ENCODE measurements at regions not wholly inside any gene's neighbourhood (a gene's known extent, or its start where the extent isn't known, plus 50 kb on each side); places are given as distances from the start of the nearest gene placed in this dataset.

GRCh38 chr2:220574038-220574437 lies 946.6 kb downstream of the SLC4A3 start (continued):
- TF ChIP-seq, protein P1, sequence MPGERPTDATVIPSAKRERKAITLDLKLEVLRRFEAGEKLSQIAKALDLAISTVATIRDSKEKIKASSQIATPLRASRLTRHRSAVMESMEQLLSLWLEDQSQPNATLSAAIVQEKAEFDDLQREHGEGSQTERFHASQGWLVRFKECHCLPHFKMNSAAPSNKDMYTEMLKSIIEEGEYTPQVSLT (CRISPR knock-in tag; IDR thresholded peaks at IDR 0.05; ENCODE audit: borderline replicate concordance, low read depth) = no peak
- TF ChIP-seq ZFP90 (CRISPR knock-in tag; IDR thresholded peaks at IDR 0.05; ENCODE audit: borderline replicate concordance) (no peak), ZNF512B (CRISPR knock-in tag; IDR thresholded peaks at IDR 0.05; ENCODE audit: borderline replicate concordance) (no peak)

GRCh38 chr2:220575963-220576362 lies 948.5 kb downstream of the SLC4A3 start:
- Histone ChIP-seq H3K4me1 (ENCODE audit: insufficient read depth, low read length) (no peaks in the 10 kb centered on the region), H3K4me2 (ENCODE audit: low read depth, low read length) (no peak overlapping the region), H3K27ac (ENCODE audit: extremely low read length, insufficient read depth, low read length) (no peak overlapping the region), H2AFZ (ENCODE audit: low read length) (no peak overlapping the region), H3K79me2 (ENCODE audit: insufficient read depth, low read length) (no peaks in the 10 kb centered on the region), H3K9me3 (ENCODE audit: low read length) (peaks cover 47% of the 10 kb centered on the region), H3K27me3 (ENCODE audit: control insufficient read depth in 1 of 2, insufficient read depth in 2 of 2, low read length in 2 of 2) (no peaks in the 10 kb centered on the region), H4K20me1 (ENCODE audit: insufficient read depth, low read length) (no peaks in the 10 kb centered on the region), H3K4me3 (replicated peaks in 1 of 3; ENCODE audit: insufficient read depth in 1 of 3, low read depth in 2 of 3, low read length in 3 of 3) (no peak overlapping the region), H3K36me3 (replicated peaks in 1 of 2; ENCODE audit: control insufficient read depth in 1 of 2, insufficient read depth in 2 of 2, low read length in 2 of 2) (no peaks in the 10 kb centered on the region), H3K9ac (ENCODE audit: insufficient read depth, low read depth, low read length) (no peak overlapping the region)
- no peak for FAIRE-seq
- no peak for DNase-seq (ENCODE audit: low spot score)
- 0% methylated on average over 1 of the region's 1 CpG for WGBS (ENCODE audit: low lambda C conversion rate)
- intact Hi-C loops (cut with micrococcal nuclease; ENCODE audit: unreplicated experiment) = no loop called here
- CTCF ChIA-PET (ENCODE audit: low intra/inter-chr PET ratio, low total read pairs) = no interaction called here
- POLR2A ChIA-PET = no interaction called here
- BruUV-seq (replicated peaks) = no TSS peak
- in situ Hi-C loops (cut with HindIII; ENCODE audit: extremely low pct_ligation_motif_present, low pct_unique_long_range_greater_than_20kb) = no loop called here
- ATAC-seq = no peak
- TF ChIP-seq ZNF326 (CRISPR knock-in tag; IDR thresholded peaks at IDR 0.05; ENCODE audit: borderline replicate concordance) = no peak
- TF ChIP-seq NFIC (IDR thresholded peaks at IDR 0.05; ENCODE audit: low read length) = no peak
- TF ChIP-seq ZUFSP (CRISPR knock-in tag; IDR thresholded peaks at IDR 0.05; ENCODE audit: borderline replicate concordance) = no peak
- TF ChIP-seq JDP2 (CRISPR knock-in tag; IDR thresholded peaks at IDR 0.05; ENCODE audit: borderline replicate concordance) = no peak
- TF ChIP-seq, protein P2, sequence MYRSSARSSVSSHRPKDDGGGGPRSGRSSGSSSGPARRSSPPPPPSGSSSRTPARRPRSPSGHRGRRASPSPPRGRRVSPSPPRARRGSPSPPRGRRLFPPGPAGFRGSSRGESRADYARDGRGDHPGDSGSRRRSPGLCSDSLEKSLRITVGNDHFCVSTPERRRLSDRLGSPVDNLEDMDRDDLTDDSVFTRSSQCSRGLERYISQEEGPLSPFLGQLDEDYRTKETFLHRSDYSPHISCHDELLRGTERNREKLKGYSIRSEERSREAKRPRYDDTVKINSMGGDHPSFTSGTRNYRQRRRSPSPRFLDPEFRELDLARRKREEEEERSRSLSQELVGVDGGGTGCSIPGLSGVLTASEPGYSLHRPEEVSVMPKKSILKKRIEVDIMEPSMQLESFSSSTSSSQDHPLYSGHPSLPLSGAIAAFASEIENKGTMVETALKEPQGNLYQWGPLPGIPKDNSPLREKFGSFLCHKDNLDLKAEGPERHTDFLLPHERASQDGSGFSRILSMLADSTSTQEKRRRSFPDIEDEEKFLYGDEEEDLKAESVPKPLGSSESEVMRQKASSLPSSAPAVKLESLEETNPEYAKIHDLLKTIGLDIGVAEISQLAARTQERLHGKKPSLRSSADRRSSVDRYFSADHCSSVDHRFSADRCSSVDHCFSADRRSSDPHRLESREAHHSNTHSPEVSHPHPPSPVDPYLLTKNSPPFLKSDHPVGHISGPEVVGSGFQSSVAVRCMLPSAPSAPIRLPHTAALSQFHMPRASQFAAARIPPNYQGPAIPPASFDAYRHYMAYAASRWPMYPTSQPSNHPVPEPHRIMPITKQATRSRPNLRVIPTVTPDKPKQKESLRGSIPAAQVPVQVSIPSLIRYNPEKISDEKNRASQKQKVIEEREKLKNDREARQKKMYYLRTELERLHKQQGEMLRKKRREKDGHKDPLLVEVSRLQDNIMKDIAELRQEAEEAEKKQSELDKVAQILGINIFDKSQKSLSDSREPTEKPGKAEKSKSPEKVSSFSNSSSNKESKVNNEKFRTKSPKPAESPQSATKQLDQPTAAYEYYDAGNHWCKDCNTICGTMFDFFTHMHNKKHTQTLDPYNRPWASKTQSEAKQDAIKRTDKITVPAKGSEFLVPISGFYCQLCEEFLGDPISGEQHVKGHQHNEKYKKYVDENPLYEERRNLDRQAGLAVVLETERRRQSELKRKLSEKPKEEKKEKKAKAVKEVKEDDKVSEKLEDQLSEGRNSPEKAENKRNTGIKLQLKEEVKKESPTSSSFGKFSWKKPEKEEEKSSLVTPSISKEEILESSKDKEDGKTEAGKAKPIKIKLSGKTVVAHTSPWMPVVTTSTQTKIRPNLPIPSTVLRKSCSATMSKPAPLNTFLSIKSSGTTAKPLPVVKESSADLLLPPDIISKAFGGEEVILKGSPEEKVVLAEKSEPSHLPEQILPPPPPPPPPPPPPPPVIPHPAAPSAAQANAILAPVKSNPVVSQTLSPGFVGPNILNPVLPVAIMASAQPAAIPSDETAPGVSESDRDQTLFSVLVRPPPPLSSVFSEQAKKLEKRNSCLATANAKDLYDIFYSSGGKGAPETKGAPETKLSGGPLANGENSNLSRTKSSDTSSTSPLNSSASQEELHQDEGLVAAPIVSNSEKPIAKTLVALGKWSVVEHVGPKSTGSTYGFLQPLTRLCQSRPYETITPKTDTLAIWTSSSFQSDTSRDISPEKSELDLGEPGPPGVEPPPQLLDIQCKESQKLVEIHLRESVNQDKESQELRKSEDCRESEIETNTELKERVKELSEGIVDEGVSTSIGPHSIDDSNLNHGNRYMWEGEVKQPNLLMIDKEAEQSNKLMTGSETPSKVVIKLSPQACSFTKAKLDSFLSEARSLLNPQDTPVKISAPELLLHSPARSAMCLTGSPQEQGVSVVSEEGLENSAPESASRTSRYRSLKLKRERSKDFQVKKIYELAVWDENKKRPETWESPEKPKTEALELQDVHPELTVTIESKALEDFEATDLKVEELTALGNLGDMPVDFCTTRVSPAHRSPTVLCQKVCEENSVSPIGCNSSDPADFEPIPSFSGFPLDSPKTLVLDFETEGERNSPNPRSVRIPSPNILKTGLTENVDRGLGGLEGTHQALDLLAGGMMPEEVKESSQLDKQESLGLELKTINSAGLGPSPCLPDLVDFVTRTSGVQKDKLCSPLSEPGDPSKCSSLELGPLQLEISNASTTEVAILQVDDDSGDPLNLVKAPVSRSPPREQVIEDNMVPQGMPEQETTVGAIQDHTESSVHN (CRISPR knock-in tag; IDR thresholded peaks at IDR 0.05) = no peak
